Endodermal cell (in vitro differentiated cells): ENCODE measurements at regions not wholly inside any gene's neighbourhood (a gene's known extent, or its start where the extent isn't known, plus 50 kb on each side); places are given as distances from the start of the nearest gene placed in this dataset.
"Not testable (repeated sequence)": the region's sequence is repeated elsewhere in the genome, so short reads cannot be mapped to it uniquely, and the experiment has no call there.

Experiments
- DNase-seq: peaks from one replicate; pipeline ENCODE4 v3.0.0-alpha.2; 2017
- H3K27ac ChIP-seq: 2 replicates; pipeline ENCODE4 v1.5.1; 2013; ENCODE audit warnings: mild to moderate bottlenecking, low read depth, low read length, moderate library complexity
- H3K27me3 ChIP-seq: 2 replicates; pipeline ENCODE4 v1.6.1; 2013; ENCODE audit warnings: mild to moderate bottlenecking, low read length, moderate library complexity; ENCODE audit not compliant: insufficient read depth, control insufficient read depth, poor library complexity, severe bottlenecking
- H3K36me3 ChIP-seq: 2 replicates; pipeline ENCODE4 v1.7.0; 2013; ENCODE audit warnings: mild to moderate bottlenecking, low read length, moderate library complexity; ENCODE audit not compliant: control insufficient read depth, insufficient read depth
- H3K4me1 ChIP-seq: one replicate; pipeline ENCODE4 v1.7.0; 2013; ENCODE audit warnings: low read length; ENCODE audit not compliant: control insufficient read depth, insufficient read depth
- H3K4me3 ChIP-seq: 2 replicates; pipeline ENCODE4 v1.5.1; 2013; ENCODE audit warnings: mild to moderate bottlenecking, low read length, moderate library complexity
- H3K9ac ChIP-seq: 2 replicates; pipeline ENCODE4 v1.6.1; 2013; ENCODE audit warnings: mild to moderate bottlenecking, low read length, moderate library complexity; ENCODE audit not compliant: poor library complexity, severe bottlenecking; ENCODE audit errors: extremely low read depth
- H3K9me3 ChIP-seq: 2 replicates; pipeline ENCODE4 v1.6.1; 2013; ENCODE audit warnings: mild to moderate bottlenecking, low read length, moderate library complexity; ENCODE audit not compliant: control insufficient read depth
- H3K27ac Mint-ChIP-seq: 2 replicates; pipeline ENCODE4 v1.8.0; 2020; ENCODE audit warnings: mixed read lengths
- H3K27me3 Mint-ChIP-seq: 2 replicates; pipeline ENCODE4 v1.8.0; 2021; ENCODE audit warnings: mild to moderate bottlenecking, mixed read lengths; ENCODE audit not compliant: insufficient read depth
- H3K36me3 Mint-ChIP-seq: 2 replicates; pipeline ENCODE4 v1.8.0; 2020; ENCODE audit warnings: low read depth, mixed read lengths
- H3K4me1 Mint-ChIP-seq: 2 replicates; pipeline ENCODE4 v1.8.0; 2020; ENCODE audit warnings: mixed read lengths
- H3K4me3 Mint-ChIP-seq: 2 replicates; pipeline ENCODE4 v1.8.0; 2020; ENCODE audit warnings: mild to moderate bottlenecking, moderate library complexity, mixed read lengths
- H3K9me3 Mint-ChIP-seq: 2 replicates; pipeline ENCODE4 v1.8.0; 2020; ENCODE audit warnings: mild to moderate bottlenecking, mixed read lengths
- WGBS, 2 experiments: methylation state at CpG; one replicate each; pipeline versions ENCODE4 v1.1.5 to v1.1.7; 2013; ENCODE audit warnings: missing lambda C conversion rate in 2 of 2, mixed read lengths in 1 of 2; ENCODE audit not compliant: insufficient coverage in 1 of 2, insufficient read length in 1 of 2; 5-methylcytosine and 5-hydroxymethylcytosine counted together

GRCh38 chr1:148049115-148049496, 103.0 kb downstream of the NBPF11 start:
- H3K27me3 ChIP-seq, H3K27ac ChIP-seq, H3K36me3 Mint-ChIP-seq, H3K9me3 Mint-ChIP-seq, H3K27me3 Mint-ChIP-seq, H3K9me3 ChIP-seq, H3K4me1 Mint-ChIP-seq, H3K27ac Mint-ChIP-seq, H3K4me1 ChIP-seq, H3K36me3 ChIP-seq, H3K9ac ChIP-seq: not testable (repeated sequence)
- H3K4me3 Mint-ChIP-seq = peak overlapping the region; percentile 77
- WGBS, 2 experiments = 0% methylated on average over 18 of the region's 25 CpGs; no CpG with 5 or more reads in 1 of the 2 experiments
- peak overlapping the region; percentile 74 for H3K4me3 ChIP-seq
- peak; percentile 43 for DNase-seq

- not testable (repeated sequence) for H3K36me3 Mint-ChIP-seq, H3K4me1 Mint-ChIP-seq, H3K36me3 ChIP-seq, H3K27ac ChIP-seq, H3K9ac ChIP-seq, H3K4me1 ChIP-seq, H3K27me3 ChIP-seq, H3K9me3 ChIP-seq, H3K27me3 Mint-ChIP-seq, H3K9me3 Mint-ChIP-seq
- Mint-ChIP-seq H3K4me3 (peak overlapping the region; percentile 77), H3K27ac (peak overlapping the region; percentile 64)
- 13% methylated on average over 26 of the region's 51 CpGs; no CpG with 5 or more reads in 1 of the 2 experiments for WGBS, 2 experiments
- peak overlapping the region; percentile 74 for H3K4me3 ChIP-seq
- peak; percentile 87 for DNase-seq
These were observed 103.5 kb downstream of the NBPF11 start for GRCh38 chr1:148048423-148049114.

- H3K36me3 Mint-ChIP-seq, H3K36me3 ChIP-seq, H3K27ac ChIP-seq, H3K4me3 ChIP-seq, H3K27me3 Mint-ChIP-seq, H3K4me3 Mint-ChIP-seq, H3K4me1 Mint-ChIP-seq, DNase-seq, H3K9me3 ChIP-seq, H3K4me1 ChIP-seq, H3K27ac Mint-ChIP-seq, H3K9ac ChIP-seq, H3K27me3 ChIP-seq, H3K9me3 Mint-ChIP-seq: not testable (repeated sequence)
- WGBS, 2 experiments = 93 to 100% methylated on average over 3 of the region's 4 CpGs
These were observed 106.2 kb downstream of the NBPF11 start for GRCh38 chr1:148045872-148046271.

- not testable (repeated sequence) for H3K36me3 ChIP-seq, H3K36me3 Mint-ChIP-seq, H3K27ac Mint-ChIP-seq, H3K9ac ChIP-seq, H3K4me3 Mint-ChIP-seq, H3K27me3 ChIP-seq, DNase-seq, H3K4me1 ChIP-seq, H3K9me3 Mint-ChIP-seq, H3K4me1 Mint-ChIP-seq, H3K9me3 ChIP-seq, H3K27ac ChIP-seq, H3K27me3 Mint-ChIP-seq, H3K4me3 ChIP-seq
- 87 to 100% methylated on average over 1 to 4 of the region's 6 CpGs for WGBS, 2 experiments
These were observed 107.6 kb downstream of the NBPF11 start for GRCh38 chr1:148044495-148044894.
